ENCODE measurements at regions not wholly inside any gene's neighbourhood (a gene's known extent, or its start where the extent isn't known, plus 50 kb on each side); places are given as distances from the start of the nearest gene placed in this dataset.

DNA sequence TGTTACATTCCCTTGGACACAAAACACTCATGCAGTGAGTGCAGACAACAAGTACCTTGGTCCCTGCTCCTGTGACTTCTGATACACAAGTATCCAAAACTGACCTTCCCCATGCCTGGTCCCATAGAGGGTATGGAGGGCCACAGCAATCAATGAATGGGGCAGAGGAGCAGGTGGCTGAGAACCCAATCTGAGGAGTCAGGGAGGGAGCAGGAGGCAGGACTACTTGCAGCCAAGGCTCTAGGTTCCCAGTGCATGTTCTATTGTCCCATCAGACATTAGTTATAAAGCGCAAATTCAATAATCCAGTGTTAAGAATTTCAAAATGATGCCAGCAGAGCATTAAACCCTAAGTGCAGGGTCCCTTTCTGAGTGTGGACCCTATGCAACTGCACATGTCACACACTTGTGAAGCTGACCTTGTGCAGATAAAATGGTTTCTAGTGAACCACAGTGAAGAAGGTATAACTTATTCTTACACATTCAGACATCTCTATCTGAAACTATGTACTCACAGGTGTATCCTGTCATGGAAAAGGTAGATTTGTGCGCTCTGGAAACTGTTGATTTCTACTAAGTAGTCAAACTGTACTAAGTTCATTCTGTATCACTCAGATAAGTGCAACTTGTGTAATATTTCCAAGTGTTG lies 107.3 kb upstream of the ABI3BP start:
- no peak for DNase-seq (ENCODE audit: low read depth)
- in situ Hi-C loops (cut with HindIII; ENCODE audit: low pct_unique_long_range_greater_than_20kb, low sequenced_read_pairs), result no loop called here

DNA sequence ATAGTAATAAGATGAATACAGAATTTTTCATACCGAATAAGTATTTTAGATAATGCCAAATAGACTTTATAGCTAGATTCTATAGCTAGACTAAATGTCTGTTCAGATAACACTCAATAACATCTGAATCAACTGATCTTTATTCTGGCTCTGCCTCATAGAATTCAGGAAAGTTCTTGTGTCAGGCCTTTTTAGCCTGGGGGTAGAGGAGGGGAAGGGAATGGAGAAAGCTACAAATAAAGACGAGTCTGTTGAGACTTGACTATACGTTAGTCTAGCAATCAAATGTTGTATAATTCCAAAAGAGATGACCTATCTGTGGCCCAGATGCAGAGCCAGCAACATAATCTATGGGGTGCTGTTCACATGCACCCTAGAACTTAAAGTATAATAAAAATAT lies 106.6 kb upstream of the ABI3BP start:
- no peak for DNase-seq (ENCODE audit: low read depth)
- in situ Hi-C loops (cut with HindIII; ENCODE audit: low pct_unique_long_range_greater_than_20kb, low sequenced_read_pairs), result no loop called here

DNA sequence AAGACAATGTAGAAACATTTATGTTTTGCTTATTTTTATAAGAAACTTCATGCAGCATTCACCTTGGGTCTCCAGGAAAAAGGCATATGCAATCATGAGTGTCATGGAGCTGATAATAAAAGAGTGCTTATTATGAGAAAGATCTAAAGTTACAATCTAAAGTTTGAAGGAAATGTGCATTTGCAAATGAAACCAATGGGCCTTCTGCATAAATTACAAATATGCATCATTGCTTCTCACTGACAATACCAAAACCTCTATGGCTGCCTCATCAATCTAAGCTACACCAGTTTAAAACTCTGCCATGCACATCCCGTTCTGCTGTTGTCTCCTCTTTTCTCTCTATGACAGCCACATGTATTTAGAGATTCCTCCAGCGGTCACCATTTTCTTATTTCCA lies 103.2 kb upstream of the ABI3BP start:
- no peak for DNase-seq (ENCODE audit: low read depth)
- in situ Hi-C loops (cut with HindIII; ENCODE audit: low pct_unique_long_range_greater_than_20kb, low sequenced_read_pairs), result no loop called here

DNA sequence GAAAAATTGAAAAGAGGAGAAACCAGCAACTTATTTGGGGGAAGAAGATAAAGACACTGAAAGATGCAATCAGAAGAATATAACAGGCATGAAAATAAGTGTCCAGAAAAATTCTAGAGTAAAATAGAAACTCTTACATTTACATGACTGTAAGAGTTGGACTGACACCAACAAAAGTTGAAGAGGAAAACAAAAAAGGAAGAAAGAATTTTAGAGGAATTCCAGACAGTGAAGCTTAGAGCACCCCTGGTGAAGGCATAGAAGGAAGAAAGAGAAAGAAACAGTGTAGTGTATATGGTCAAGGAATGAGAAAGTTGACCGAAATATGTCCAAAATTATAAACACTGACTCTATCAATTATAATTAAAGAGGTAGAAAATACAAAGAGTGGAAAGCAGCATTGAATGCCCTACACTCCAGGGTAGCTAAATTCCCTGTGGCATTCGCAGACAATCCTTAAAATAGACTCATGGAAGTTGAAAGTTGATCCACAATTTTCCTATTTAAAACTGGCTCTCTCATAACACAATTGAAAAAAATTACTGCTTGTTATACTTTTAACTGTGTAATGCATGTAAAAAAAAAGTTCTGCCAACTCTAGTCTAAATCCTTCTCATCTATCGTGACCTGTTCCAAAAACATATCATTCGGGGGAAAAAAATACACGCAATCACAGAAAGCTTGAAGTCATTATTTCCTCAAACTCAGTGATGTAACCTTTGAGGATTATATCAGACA lies 102.6 kb upstream of the ABI3BP start:
- in situ Hi-C loops (cut with HindIII; ENCODE audit: low pct_unique_long_range_greater_than_20kb, low sequenced_read_pairs), result no loop called here
- no peak for DNase-seq (ENCODE audit: low read depth)

DNA sequence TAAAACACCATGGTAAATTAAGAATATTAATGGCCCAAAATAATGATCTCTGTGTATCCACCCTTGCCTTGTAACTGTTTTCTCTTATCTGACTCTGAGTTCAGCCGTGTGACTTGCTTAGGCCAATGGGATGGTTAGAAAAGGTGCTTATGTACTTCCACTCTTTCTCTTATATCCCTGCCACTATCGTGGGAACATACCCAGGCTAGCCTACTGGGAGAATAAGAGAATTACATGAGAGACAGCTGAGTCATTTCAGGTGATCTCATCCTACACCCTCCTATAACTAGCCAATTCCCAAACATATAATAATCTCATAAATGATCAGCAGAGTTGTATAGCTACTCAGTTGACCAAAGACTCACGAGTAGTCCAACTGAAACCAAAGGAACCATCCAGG lies 98.3 kb upstream of the ABI3BP start:
- in situ Hi-C loops (cut with HindIII; ENCODE audit: low pct_unique_long_range_greater_than_20kb, low sequenced_read_pairs), result no loop called here

DNA sequence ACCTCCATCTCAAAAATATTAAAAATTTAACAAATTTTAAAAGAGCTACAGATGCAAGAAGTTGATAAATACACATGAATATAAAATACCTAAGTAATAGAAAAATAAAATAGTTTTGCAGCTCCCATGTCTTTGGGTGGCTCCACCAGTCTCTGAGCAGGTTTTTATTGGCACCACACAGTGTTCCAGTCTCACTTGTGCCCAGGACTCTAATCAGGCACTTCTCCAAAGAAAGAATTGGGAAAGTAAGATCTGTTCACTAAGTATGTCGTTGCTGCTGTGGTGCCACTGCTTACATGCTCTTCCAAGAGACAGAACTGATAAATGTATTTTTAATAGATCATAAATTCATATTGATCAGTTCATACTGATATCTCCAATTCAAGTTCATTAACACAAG lies 92.5 kb upstream of the ABI3BP start:
- no peak for DNase-seq (ENCODE audit: low read depth)
- in situ Hi-C loops (cut with HindIII; ENCODE audit: low pct_unique_long_range_greater_than_20kb, low sequenced_read_pairs), result no loop called here

More for the DNA sequence above, 98.3 kb upstream of the ABI3BP start:
- DNase-seq (ENCODE audit: low read depth), result peak; percentile 37

DNA sequence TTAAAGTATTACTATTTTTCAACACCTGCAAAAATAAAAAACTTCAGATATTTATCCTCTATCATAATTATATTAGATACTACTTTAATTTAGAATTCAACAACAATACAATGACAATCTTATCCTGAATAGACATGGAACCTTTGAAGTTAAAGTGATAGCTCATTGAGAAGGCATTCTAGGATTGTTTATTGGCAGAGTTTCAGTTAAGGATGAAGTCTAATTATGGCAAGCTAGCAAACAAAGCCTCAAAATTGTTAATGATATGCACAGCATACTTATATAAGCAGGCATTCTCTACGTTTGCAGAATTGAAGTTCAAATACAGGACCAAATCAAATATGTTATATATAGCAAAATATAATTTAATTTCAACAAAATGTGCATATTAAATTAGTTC lies 91.2 kb upstream of the ABI3BP start:
- no peak for DNase-seq (ENCODE audit: low read depth)
- in situ Hi-C loops (cut with HindIII; ENCODE audit: low pct_unique_long_range_greater_than_20kb, low sequenced_read_pairs), result no loop called here

DNA sequence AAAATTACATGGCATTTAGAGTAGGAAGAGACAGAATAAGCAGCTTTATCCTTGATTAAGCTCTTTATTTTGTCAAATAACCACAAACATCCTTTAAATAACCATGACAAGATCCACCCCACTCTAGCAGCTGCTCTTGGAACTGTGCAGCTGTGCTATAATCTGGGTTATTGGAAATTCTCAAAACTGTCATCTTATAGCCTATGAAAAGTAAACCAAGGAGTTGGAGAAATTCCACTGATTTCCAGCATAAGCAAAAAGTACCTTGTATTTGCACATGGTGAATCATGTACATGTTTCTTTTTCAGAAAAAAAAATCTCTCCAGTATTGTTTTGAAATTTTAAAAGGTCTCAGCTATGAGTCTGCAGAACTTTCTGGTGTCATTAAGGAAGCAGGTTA lies 88.8 kb upstream of the ABI3BP start:
- DNase-seq (ENCODE audit: low read depth), result no peak
- in situ Hi-C loops (cut with HindIII; ENCODE audit: low pct_unique_long_range_greater_than_20kb, low sequenced_read_pairs), result no loop called here

DNA sequence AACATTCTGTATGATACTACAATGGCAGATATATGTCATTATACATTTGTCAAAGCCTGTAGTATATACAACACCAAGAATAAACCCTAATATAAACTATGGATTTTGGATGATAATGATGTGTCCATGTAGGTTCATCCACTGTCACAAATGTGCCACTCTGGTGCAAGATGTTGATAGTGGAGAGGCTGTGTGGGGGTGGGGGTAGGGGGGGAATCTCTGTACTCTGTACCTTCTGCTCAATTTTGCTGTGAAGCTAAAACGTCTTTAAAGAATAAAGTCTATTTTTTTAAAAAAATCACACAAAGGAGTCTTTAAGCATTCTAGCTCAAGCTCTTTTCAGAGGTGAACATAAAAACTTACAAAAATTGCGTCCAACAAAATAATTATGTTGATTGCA lies 88.2 kb upstream of the ABI3BP start:
- DNase-seq (ENCODE audit: low read depth), result no peak
- in situ Hi-C loops (cut with HindIII; ENCODE audit: low pct_unique_long_range_greater_than_20kb, low sequenced_read_pairs), result no loop called here

DNA sequence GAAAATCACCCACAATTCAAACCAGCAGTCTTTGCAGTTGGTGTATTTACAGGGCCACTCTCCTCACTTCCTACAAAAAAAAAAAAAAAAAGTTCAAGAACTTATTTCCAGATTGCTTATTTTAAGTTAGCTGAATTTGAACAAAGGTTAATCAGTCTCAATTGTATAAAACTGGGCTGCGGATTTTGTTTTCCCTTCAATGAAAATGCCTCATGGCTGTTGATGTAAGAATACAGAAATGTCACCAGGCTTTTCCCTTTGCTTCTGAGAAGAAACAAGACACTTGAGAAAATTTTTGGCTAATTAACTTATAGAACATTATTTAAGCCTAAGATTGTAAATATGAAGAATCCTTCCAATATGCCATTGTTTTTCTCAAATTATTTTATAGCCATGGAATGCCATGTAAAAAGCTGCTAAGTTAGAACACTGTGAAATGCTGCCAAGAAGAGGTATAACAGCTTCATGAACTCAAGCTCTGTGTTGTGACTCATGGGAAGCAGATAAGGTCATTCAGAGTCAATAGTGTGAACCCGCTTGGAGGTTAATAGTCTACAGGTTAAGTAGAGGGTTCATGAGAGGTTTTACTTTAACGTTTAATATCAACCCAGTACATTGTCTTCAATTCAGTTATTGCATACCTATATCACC lies 84.3 kb upstream of the ABI3BP start:
- in situ Hi-C loops (cut with HindIII; ENCODE audit: low pct_unique_long_range_greater_than_20kb, low sequenced_read_pairs), result no loop called here
- peak; percentile 77 for DNase-seq (ENCODE audit: low read depth)

DNA sequence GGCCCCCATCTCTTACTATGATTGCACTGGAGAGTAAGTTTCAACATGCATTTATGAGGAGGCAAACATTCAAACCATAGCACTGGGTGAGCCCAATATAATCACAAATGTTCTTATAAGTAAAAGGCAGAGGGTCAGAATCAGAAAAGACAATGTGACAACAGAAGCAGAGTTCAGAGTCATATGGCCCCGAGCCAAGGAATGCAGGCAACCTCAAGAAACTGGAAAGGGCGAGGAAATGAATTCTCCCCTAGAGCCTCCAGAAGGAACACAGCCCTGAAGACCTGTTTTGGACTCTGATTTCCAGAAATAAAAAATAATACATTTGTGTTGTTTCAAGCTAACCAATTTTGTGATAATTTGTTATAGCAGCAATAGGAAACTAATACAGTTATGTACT lies 81.3 kb upstream of the ABI3BP start:
- DNase-seq (ENCODE audit: low read depth), result no peak
- in situ Hi-C loops (cut with HindIII; ENCODE audit: low pct_unique_long_range_greater_than_20kb, low sequenced_read_pairs), result no loop called here

DNA sequence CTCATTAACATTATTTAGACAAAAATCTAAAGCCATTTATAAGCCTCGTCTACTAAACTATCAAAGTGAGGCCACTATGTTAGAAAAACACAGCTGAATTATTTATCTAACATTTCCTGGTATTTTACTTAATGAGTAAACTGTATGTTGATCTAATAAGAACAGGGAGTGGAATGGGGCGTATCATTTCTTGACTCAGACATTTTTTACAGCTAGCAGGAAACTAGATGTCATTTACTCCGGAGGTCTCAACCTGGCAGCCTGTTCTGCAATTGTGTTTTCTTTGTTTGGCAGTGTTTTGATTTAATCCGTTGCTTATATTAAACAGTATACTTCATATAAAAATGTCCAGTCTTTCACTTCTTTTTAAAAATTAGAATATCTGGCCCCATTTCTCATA lies 79.1 kb upstream of the ABI3BP start:
- in situ Hi-C loops (cut with HindIII; ENCODE audit: low pct_unique_long_range_greater_than_20kb, low sequenced_read_pairs), result no loop called here

DNA sequence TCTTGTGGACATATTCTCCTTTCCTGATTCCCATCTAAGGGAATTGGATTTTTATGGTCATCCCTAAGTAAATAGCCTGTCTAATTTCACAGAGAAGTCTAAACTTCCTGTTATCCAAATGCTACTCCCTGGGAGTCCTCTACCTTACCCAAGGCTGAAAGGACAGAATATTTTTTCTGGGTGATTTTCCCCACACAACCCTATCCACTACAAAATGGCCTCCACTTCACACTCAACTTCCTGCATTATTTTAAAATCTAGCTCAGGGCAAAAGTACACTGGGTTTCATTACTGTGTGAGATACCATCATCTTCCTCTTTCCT lies 77.5 kb upstream of the ABI3BP start:
- no peak for DNase-seq (ENCODE audit: low read depth)
- in situ Hi-C loops (cut with HindIII; ENCODE audit: low pct_unique_long_range_greater_than_20kb, low sequenced_read_pairs), result no loop called here

More for the DNA sequence above, 79.1 kb upstream of the ABI3BP start:
- peak; percentile 76 for DNase-seq (ENCODE audit: low read depth)

DNA sequence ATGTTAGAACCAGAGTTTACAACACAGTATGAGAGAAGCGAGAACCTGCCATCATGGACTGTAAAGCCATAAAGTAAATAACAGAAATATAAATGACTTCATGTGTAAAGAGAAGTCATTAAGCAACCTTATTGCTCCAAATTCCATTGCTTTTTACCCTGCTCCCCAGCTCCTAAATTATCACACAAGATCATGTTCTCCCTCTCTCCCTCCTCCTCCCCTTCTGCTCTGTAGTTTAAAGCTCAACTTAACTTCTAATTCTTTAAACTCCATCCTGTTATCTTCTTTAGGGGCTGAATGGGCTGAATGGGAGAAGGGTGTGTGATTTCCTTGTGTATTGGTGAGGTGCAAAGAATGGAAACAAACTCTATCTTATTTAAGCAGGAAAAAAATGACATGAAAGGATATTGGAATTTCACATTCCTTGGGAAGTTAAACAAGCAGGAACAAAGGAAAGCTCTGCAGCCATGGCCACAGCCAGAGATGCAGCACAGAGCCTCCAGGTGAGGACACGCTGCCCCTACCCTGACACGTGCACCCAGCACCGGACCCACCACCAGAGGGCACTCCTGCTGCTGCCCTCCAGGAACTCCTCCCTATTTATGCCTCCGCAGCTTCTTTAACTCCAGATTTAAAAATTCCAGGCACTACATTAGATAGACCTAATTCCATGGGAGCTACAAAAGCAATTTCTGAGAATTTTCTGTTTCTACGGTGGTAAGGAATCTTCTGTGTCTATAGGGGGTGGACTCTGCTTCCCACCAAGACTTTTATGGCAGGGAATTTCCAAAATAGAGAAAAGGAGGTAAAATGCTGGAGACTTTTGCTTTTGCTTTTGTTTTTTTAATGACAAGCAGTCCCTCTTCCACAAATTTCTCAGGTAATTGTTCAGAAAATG lies 76.9 kb upstream of the ABI3BP start:
- in situ Hi-C loops (cut with HindIII; ENCODE audit: low pct_unique_long_range_greater_than_20kb, low sequenced_read_pairs), result no loop called here
- peak; percentile 30 for DNase-seq (ENCODE audit: low read depth)

DNA sequence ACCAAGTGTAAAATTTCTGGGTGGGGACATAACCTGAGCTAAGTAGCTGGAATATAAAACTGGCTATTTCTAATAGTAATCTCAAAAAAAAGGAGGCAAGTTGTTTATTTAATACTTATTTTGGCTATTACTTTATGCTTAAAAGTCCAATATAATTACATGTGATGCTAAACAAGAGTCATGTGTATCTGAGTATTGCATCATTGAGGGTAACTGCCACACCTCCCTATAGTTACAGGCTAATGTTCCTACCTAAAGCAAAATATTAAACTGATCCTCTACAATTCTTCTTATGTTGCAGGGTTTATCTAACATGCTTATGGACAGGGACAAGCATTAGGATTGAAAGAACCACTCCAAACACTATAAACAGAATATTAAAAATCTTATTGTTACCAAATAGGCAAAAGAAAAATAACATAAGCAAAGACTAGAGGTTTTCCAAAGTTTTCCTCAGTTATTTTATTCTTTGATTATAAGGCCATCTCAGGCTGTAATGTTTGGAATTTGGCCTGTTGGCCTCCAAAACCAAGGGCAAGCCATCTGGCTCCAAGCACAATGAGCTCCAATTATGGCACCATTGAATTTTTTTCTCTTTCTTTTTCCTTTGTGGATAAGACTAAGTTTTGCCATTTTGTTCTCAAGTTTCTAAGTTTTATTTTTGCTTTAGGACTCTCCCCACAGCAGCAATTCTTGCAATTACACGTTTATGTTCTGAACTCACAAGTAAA lies 75.8 kb upstream of the ABI3BP start:
- DNase-seq (ENCODE audit: low read depth), result no peak
- in situ Hi-C loops (cut with HindIII; ENCODE audit: low pct_unique_long_range_greater_than_20kb, low sequenced_read_pairs), result no loop called here

DNA sequence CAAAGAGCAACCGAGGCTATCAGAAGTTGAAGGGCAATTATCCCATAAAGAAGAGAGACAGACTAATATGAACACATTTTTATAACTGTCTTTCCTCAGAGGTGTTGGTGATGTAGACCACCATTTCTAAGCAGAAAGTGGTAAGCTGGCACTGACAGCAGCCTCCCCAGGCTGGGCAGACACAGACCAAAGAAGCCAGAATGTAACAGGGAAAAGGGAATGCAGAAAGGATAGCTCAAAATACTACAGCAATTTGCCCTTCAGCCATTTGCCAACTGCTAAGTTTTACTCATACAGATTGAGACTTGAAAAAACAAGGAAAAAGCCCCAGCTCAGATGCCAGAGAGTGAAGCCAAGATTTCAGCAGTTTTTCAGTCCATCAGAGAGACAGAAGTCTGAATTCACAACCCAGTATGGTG lies 73.5 kb upstream of the ABI3BP start:
- DNase-seq (ENCODE audit: low read depth), result no peak
- in situ Hi-C loops (cut with HindIII; ENCODE audit: low pct_unique_long_range_greater_than_20kb, low sequenced_read_pairs), result no loop called here

DNA sequence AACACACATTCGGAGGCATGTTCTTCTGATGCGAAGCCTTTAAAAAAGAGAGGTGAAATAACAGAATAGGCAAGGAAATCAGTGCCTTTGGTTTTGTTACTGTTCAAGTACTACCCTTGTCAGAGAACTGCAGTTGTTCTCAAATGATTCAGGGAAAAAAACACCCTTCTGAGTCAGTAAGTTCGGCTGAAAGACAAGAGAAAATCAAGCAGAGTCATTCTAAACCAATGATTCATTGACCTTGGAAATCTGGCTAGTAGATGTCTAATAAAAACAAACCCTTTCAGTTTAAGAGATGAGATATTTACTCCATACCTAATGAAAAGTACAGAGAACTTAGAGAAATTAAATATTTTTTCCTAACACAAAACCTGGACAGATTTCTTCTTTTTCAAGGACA lies 72.7 kb upstream of the ABI3BP start:
- DNase-seq (ENCODE audit: low read depth), result peak; percentile 72
- in situ Hi-C loops (cut with HindIII; ENCODE audit: low pct_unique_long_range_greater_than_20kb, low sequenced_read_pairs), result no loop called here

DNA sequence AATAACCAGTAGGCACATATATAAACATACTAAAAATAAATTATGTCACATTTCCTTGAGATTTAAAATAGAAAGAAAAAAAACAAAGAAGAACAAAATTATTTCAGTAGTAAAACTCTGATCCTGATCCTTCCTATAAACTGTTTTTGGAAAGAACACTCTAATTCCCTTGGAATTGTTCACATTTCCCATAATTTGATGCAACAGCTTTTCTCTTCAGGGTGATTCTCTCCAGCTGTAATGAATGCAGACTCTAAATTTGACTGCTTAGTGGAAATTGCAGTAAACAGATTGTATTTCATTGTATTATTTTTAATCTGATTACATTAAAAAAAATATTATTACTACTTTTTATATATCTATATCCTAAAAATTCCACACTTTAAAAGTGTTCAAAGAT lies 70.2 kb upstream of the ABI3BP start:
- no peak for DNase-seq (ENCODE audit: low read depth)
- in situ Hi-C loops (cut with HindIII; ENCODE audit: low pct_unique_long_range_greater_than_20kb, low sequenced_read_pairs), result no loop called here

All from Caki2 (cell line).